ENCODE measurements at regions not wholly inside any gene's neighbourhood (a gene's known extent, or its start where the extent isn't known, plus 50 kb on each side); places are given as distances from the start of the nearest gene placed in this dataset.

GRCh38 chr6:74096329-74096728, 400.3 kb downstream of the CD109 start:
- no peaks in the 10 kb centered on the region for H4K20me1 ChIP-seq (ENCODE audit: control insufficient read depth, insufficient read depth, low read length, poor library complexity, severe bottlenecking)
- H3K36me3 ChIP-seq (replicated peaks in 1 of 2; ENCODE audit: control extremely low read depth in 1 of 2, control insufficient read depth in 1 of 2, extremely low read depth in 1 of 2, insufficient read depth in 2 of 2, low read length in 1 of 2), result no peaks in the 10 kb centered on the region
- ATAC-seq (ENCODE audit: low read depth) (no peak), DNase-seq (no peak)
- TF ChIP-seq CTCF (IDR thresholded peaks at IDR 0.05) (no peak), EZH2 (IDR thresholded peaks at IDR 0.05; ENCODE audit: borderline replicate concordance, insufficient read depth, low read depth, low read length, poor library complexity, severe bottlenecking) (no peak)
- no peak overlapping the region for H3K4me3 Mint-ChIP-seq
- POLR2A ChIA-PET, result no interaction called here
- no peaks in the 10 kb centered on the region for H3K4me1 Mint-ChIP-seq
- no peak overlapping the region for H3K27ac Mint-ChIP-seq
- H3K27me3 Mint-ChIP-seq, result no peaks in the 10 kb centered on the region
- CTCF ChIA-PET, result no interaction called here
- H3K4me2 ChIP-seq (replicated peaks; ENCODE audit: low read depth, low read length, poor library complexity, severe bottlenecking), result no peak overlapping the region
- H3K4me1 ChIP-seq (ENCODE audit: control insufficient read depth in 2 of 2, insufficient read depth in 2 of 2, low read length in 2 of 2), result no peaks in the 10 kb centered on the region
- no peak overlapping the region for H3K27ac ChIP-seq (ENCODE audit: low read length in 2 of 2)
- intact Hi-C loops (cut with micrococcal nuclease), result no loop called here
- H3K79me2 ChIP-seq (ENCODE audit: control insufficient read depth, insufficient read depth, low read length), result no peaks in the 10 kb centered on the region
- no peak overlapping the region for H3K9ac ChIP-seq (ENCODE audit: low read length)
- no peaks in the 10 kb centered on the region for H3K9me3 ChIP-seq (ENCODE audit: control extremely low read depth in 1 of 3, control insufficient read depth in 2 of 3, insufficient read depth in 1 of 3, low read length in 2 of 3)
- no peak overlapping the region for H3K4me3 ChIP-seq (ENCODE audit: control extremely low read depth in 1 of 5, extremely low read depth in 1 of 5, insufficient read depth in 1 of 5, low read depth in 2 of 5, low read length in 4 of 5)
- no peak overlapping the region for H2AFZ ChIP-seq (ENCODE audit: insufficient read depth, low read depth, low read length, poor library complexity, severe bottlenecking)
- no peaks in the 10 kb centered on the region for H3K9me3 Mint-ChIP-seq (ENCODE audit: insufficient read depth)
- no peaks in the 10 kb centered on the region for H3K27me3 ChIP-seq (replicated peaks in 1 of 4; ENCODE audit: control extremely low read depth in 1 of 4, control insufficient read depth in 3 of 4, insufficient read depth in 4 of 4, low read length in 3 of 4)

- no peaks in the 10 kb centered on the region for H3K9me3 Mint-ChIP-seq (ENCODE audit: insufficient read depth)
- H3K4me1 ChIP-seq (ENCODE audit: control insufficient read depth in 2 of 2, insufficient read depth in 2 of 2, low read length in 2 of 2), result no peaks in the 10 kb centered on the region
- H3K4me3 ChIP-seq (ENCODE audit: control extremely low read depth in 1 of 5, extremely low read depth in 1 of 5, insufficient read depth in 1 of 5, low read depth in 2 of 5, low read length in 4 of 5), result no peak overlapping the region
- H3K36me3 ChIP-seq (replicated peaks in 1 of 2; ENCODE audit: control extremely low read depth in 1 of 2, control insufficient read depth in 1 of 2, extremely low read depth in 1 of 2, insufficient read depth in 2 of 2, low read length in 1 of 2), result no peaks in the 10 kb centered on the region
- ChIA-PET CTCF (interaction anchor here (1.3 kb wide), 1 partner anchor 1116 kb away, joined by 8 read pairs; no protein-coding TSS in a partner anchor), POLR2A (no interaction called here)
- no peak overlapping the region for H3K4me3 Mint-ChIP-seq
- H3K27me3 ChIP-seq (replicated peaks in 1 of 4; ENCODE audit: control extremely low read depth in 1 of 4, control insufficient read depth in 3 of 4, insufficient read depth in 4 of 4, low read length in 3 of 4), result no peaks in the 10 kb centered on the region
- no peak for TF ChIP-seq CTCF (IDR thresholded peaks at IDR 0.05)
- intact Hi-C loops (cut with micrococcal nuclease), result no loop called here
- whole genome bisulfite sequencing (ENCODE audit: insufficient coverage), result no CpG with 5 or more reads among the region's 1 CpG
- no peak overlapping the region for H3K9ac ChIP-seq (ENCODE audit: low read length)
- no peaks in the 10 kb centered on the region for H3K9me3 ChIP-seq (ENCODE audit: control extremely low read depth in 1 of 3, control insufficient read depth in 2 of 3, insufficient read depth in 1 of 3, low read length in 2 of 3)
- H2AFZ ChIP-seq (ENCODE audit: insufficient read depth, low read depth, low read length, poor library complexity, severe bottlenecking), result no peak overlapping the region
- DNase-seq, result no peak
- H3K79me2 ChIP-seq (ENCODE audit: control insufficient read depth, insufficient read depth, low read length), result no peaks in the 10 kb centered on the region
- no peaks in the 10 kb centered on the region for H3K27me3 Mint-ChIP-seq
- H3K27ac Mint-ChIP-seq, result no peak overlapping the region
- ATAC-seq (ENCODE audit: low read depth), result no peak
- no peak overlapping the region for H3K4me2 ChIP-seq (replicated peaks; ENCODE audit: low read depth, low read length, poor library complexity, severe bottlenecking)
- H3K4me1 Mint-ChIP-seq, result no peaks in the 10 kb centered on the region
- H4K20me1 ChIP-seq (ENCODE audit: control insufficient read depth, insufficient read depth, low read length, poor library complexity, severe bottlenecking), result no peaks in the 10 kb centered on the region
- H3K27ac ChIP-seq (ENCODE audit: low read length in 2 of 2), result no peak overlapping the region
These were observed 397.4 kb downstream of the CD109 start for GRCh38 chr6:74093361-74093760.
